Fibroblast of villous mesenchyme (primary cell): ENCODE measurements at regions not wholly inside any gene's neighbourhood (a gene's known extent, or its start where the extent isn't known, plus 50 kb on each side); places are given as distances from the start of the nearest gene placed in this dataset.

ENCODE experiments used
- DNase-seq: peaks from one replicate; pipeline ENCODE4 v3.0.0-alpha.2; 2010; ENCODE audit warnings: low read depth
- H3K4me3 ChIP-seq: 2 replicates; pipeline ENCODE4 v1.5.1; 2011; ENCODE audit warnings: low read depth, mild to moderate bottlenecking, low read length
- TF ChIP-seq, protein P1 (sequence below): IDR thresholded peaks from 2 replicates; pipeline ENCODE4 v1.5.1; 2012; ENCODE audit warnings: low read depth, mild to moderate bottlenecking, low read length; ENCODE audit not compliant: insufficient read depth

DNA sequence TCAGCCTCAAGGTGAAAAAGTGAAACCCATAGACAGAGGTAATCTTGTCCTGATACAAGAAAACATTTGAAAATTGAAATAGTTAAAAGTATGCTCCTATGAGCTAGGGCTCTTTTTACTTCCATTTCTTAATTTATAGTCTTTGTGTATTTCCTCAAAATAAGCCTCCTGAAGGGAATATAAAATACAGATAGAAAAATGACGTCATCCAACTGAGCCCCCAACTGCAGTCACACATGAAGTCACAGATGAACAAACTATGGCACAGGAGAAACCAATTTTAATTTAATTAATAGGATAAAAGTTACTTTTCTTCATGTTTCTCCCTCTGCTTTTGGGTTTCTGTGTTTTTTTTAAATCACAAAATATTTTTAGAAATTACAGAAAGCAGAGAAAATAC is 280.3 kb downstream of the HTR7 start:
- TF ChIP-seq, protein P1, sequence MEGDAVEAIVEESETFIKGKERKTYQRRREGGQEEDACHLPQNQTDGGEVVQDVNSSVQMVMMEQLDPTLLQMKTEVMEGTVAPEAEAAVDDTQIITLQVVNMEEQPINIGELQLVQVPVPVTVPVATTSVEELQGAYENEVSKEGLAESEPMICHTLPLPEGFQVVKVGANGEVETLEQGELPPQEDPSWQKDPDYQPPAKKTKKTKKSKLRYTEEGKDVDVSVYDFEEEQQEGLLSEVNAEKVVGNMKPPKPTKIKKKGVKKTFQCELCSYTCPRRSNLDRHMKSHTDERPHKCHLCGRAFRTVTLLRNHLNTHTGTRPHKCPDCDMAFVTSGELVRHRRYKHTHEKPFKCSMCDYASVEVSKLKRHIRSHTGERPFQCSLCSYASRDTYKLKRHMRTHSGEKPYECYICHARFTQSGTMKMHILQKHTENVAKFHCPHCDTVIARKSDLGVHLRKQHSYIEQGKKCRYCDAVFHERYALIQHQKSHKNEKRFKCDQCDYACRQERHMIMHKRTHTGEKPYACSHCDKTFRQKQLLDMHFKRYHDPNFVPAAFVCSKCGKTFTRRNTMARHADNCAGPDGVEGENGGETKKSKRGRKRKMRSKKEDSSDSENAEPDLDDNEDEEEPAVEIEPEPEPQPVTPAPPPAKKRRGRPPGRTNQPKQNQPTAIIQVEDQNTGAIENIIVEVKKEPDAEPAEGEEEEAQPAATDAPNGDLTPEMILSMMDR = no peak
- no peak for DNase-seq

GRCh38 chr10:90579602-90580242 is 278.1 kb downstream of the HTR7 start:
- H3K4me3 ChIP-seq = no peak overlapping the region
- TF ChIP-seq, protein P1 = peak; percentile 28
- DNase-seq = peak; percentile 45

More for the DNA sequence above, 280.3 kb downstream of the HTR7 start:
- no peak overlapping the region for H3K4me3 ChIP-seq

GRCh38 chr10:90583416-90583815 is 274.4 kb downstream of the HTR7 start:
- TF ChIP-seq, protein P1 = no peak
- no peak for DNase-seq

DNA sequence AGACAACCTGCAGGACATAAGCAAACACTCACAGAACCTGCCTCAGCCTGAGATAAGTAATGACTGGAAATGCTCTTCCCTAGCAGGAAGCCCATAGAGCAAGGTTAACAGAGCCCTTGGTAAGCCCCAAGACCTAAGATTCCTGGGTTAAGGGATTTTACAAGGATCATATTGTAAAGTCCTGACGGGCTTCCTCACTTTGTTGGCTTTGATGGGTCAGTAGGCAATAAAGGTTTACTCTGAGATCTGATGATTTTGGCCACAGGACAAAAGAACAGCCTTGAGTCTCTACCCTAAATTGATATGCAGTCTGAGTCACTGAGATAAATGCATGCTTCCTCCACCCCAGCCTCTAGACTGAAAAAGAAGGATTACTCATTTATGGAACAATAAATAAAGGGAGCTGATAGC is 270.8 kb downstream of the HTR7 start:
- peak; percentile 92 for DNase-seq
- TF ChIP-seq, protein P1 = no peak
- no peak overlapping the region for H3K4me3 ChIP-seq

More at GRCh38 chr10:90583416-90583815, 274.4 kb downstream of the HTR7 start:
- no peak overlapping the region for H3K4me3 ChIP-seq

DNA sequence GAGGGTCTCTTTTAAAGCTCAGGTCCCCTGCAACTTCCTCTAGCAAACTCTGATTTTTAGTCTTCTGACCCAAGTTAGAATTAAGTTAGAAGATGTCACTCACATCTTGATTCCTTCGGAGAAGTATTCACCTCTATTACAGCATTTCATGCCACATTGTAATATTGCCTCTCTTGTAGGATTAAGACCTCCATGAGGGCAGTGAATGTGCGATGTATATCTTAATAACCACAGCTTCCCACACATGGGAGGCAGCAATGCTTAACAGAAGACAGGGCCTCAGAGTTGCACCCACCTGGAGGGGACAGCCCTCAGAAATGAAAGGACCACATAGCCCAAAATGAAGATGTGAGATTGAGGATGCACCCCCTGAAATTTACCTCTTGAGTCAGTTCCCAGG is 270.3 kb downstream of the HTR7 start:
- peak; percentile 65 for DNase-seq
- TF ChIP-seq, protein P1 = no peak
- no peak overlapping the region for H3K4me3 ChIP-seq

DNA sequence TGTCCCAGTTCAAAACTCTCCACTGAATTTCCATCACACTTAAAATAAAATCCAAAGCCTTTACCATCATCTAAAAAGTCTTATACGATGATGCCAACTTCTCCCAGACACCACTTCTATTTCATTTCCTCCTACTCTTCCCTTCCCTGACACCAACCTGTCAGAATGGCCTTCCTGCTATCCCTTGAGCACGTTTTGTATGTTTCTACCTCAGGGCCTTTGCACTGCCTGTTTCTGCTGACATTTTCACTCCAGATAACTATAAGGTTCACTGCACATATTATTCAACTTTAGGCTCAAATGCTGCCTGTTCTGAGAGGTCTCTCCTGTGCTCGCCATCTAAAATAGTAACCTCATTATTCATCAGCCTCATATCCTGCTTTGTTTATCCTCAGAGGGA is 269.6 kb downstream of the HTR7 start:
- TF ChIP-seq, protein P1 = no peak

DNA sequence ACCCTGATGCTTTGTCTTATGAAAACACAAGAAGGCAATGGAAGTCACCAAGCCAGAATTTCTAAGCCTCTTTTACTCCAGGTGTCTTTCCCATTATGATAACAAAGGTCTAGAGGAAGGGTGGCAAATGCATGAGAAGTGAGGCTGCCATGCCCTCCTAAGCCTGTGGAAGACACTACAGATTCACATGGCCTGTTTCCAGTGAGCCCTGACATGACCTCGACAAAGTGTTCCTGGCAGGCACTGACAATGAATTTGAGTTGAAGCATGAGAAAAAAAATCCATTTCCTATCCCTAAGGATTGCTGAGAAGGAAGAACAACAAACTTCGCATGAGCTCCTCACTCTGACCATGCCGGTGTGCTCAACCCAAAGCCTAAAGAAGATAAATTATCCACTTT is 268.0 kb downstream of the HTR7 start:
- no peak overlapping the region for H3K4me3 ChIP-seq
- DNase-seq = no peak
- TF ChIP-seq, protein P1 = no peak

More for the DNA sequence above, 269.6 kb downstream of the HTR7 start:
- no peak overlapping the region for H3K4me3 ChIP-seq
- DNase-seq = no peak
